HG02938 (cell line): ENCODE measurements at regions not wholly inside any gene's neighbourhood (a gene's known extent, or its start where the extent isn't known, plus 50 kb on each side); places are given as distances from the start of the nearest gene placed in this dataset.
A peak's percentile ranks its signal among the peaks of the same experiment; 100 is the strongest.

Experiments
- ATAC-seq: cut with Tn5 transposase; IDR thresholded peaks from one replicate; pipeline ENCODE4 v1.9.1; 2021; ENCODE audit warnings: mild to moderate bottlenecking, moderate library complexity; ENCODE audit not compliant: unreplicated experiment

GRCh38 chr1:209276321-209276720, 307.2 kb upstream of the CAMK1G start:
- ATAC-seq = no peak

- no peak for ATAC-seq
Measured at GRCh38 chr1:209277662-209278061, 305.9 kb upstream of the CAMK1G start.

GRCh38 chr1:209291715-209292114, 291.8 kb upstream of the CAMK1G start:
- ATAC-seq = no peak

GRCh38 chr1:209302779-209303568, 280.5 kb upstream of the CAMK1G start:
- ATAC-seq = no peak

- ATAC-seq = no peak
Measured at GRCh38 chr1:209304166-209304565, 279.3 kb upstream of the CAMK1G start.

- no peak for ATAC-seq
Measured at GRCh38 chr1:209305221-209305954, 278.1 kb upstream of the CAMK1G start.

GRCh38 chr1:209307846-209308245, 275.7 kb upstream of the CAMK1G start:
- ATAC-seq = no peak

- no peak for ATAC-seq
Measured at GRCh38 chr1:209309198-209309597, 274.3 kb upstream of the CAMK1G start.

- ATAC-seq = no peak
Measured at GRCh38 chr1:209311770-209312169, 271.7 kb upstream of the CAMK1G start.

- no peak for ATAC-seq
Measured at GRCh38 chr1:209316929-209317328, 266.6 kb upstream of the CAMK1G start.

- ATAC-seq = no peak
Measured at GRCh38 chr1:209318181-209319056, 265.1 kb upstream of the CAMK1G start.

GRCh38 chr1:209319057-209319432, 264.5 kb upstream of the CAMK1G start:
- ATAC-seq = no peak

- no peak for ATAC-seq
Measured at GRCh38 chr1:209319549-209319948, 264.0 kb upstream of the CAMK1G start.

- no peak for ATAC-seq
Measured at GRCh38 chr1:209323743-209324142, 259.8 kb upstream of the CAMK1G start.

- no peak for ATAC-seq
Measured at GRCh38 chr1:209324901-209325871, 258.3 kb upstream of the CAMK1G start.

GRCh38 chr1:209326076-209326475, 257.4 kb upstream of the CAMK1G start:
- no peak for ATAC-seq

- ATAC-seq = no peak
Measured at GRCh38 chr1:209326831-209327230, 256.7 kb upstream of the CAMK1G start.

- ATAC-seq = no peak
Measured at GRCh38 chr1:209328196-209328595, 255.3 kb upstream of the CAMK1G start.

GRCh38 chr1:209335178-209335577, 248.3 kb upstream of the CAMK1G start:
- peak; percentile 92 for ATAC-seq

GRCh38 chr1:209341146-209341545, 242.4 kb upstream of the CAMK1G start:
- no peak for ATAC-seq
